ENCODE measurements at regions not wholly inside any gene's neighbourhood (a gene's known extent, or its start where the extent isn't known, plus 50 kb on each side); places are given as distances from the start of the nearest gene placed in this dataset.

DNA sequence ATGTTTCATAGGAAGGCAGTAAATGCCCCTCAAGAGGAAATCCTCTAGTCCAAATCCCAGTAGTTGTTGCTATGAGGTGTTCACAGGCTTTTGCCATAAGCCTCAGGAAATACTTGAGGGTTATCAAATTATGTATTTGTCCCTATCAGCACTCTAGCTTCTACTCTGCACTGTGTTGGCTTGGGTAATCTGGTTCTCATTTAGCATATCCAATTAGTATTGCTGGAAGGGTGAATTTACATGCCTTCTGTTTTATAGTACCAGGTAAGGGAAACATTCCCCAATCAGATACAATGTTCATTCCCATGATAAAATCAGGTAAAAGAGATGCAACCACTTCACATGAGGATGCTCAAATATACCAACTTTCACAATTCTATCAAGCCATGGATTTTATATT lies 211.2 kb downstream of the S1PR1 start:
- no peak overlapping the region for H2AFZ ChIP-seq (ENCODE audit: low read length)
- H2BK12ac ChIP-seq (ENCODE audit: low read depth, low read length), result no peak overlapping the region
- no peak for FAIRE-seq
- H2BK15ac ChIP-seq (ENCODE audit: low read length), result no peak overlapping the region
- H2BK20ac ChIP-seq (ENCODE audit: low read length), result no peak overlapping the region
- no peak overlapping the region for H3K4ac ChIP-seq (replicated peaks; ENCODE audit: insufficient read length, low read depth, low read length)
- H3K27me3 ChIP-seq (replicated peaks in 1 of 4; ENCODE audit: control insufficient read depth in 3 of 4, extremely low read depth in 1 of 4, insufficient read depth in 3 of 4, low read length in 3 of 4), result no peaks in the 10 kb centered on the region
- ChIA-PET POLR2A (ENCODE audit: partially characterized antibody) (no interaction called here), CTCF (ENCODE audit: partially characterized antibody) (interaction anchor here (1.0 kb wide), 1 partner anchor 8 kb away, joined by 3 read pairs; no protein-coding TSS in a partner anchor)
- no peaks in the 10 kb centered on the region for H4K20me1 ChIP-seq (replicated peaks in 1 of 2; ENCODE audit: control insufficient read depth in 1 of 2, insufficient read depth in 2 of 2, low read length in 2 of 2)
- no peak overlapping the region for H3K14ac ChIP-seq (ENCODE audit: insufficient read length)
- no peak overlapping the region for H4K8ac ChIP-seq (ENCODE audit: extremely low read depth, insufficient read depth, low read length)
- H3K79me1 ChIP-seq (ENCODE audit: low read depth, low read length), result no peaks in the 10 kb centered on the region
- no peaks in the 10 kb centered on the region for H3K79me2 ChIP-seq (ENCODE audit: control insufficient read depth in 1 of 2, insufficient read depth in 2 of 2, low read length in 2 of 2)
- no peak overlapping the region for H3K9ac ChIP-seq (replicated peaks in 1 of 4; ENCODE audit: extremely low read depth in 1 of 4, low read depth in 3 of 4, low read length in 3 of 4)
- no peak overlapping the region for H4K5ac ChIP-seq (ENCODE audit: insufficient read length, low read depth, low read length)
- H3K23ac ChIP-seq (ENCODE audit: insufficient read length), result no peak overlapping the region
- H4K91ac ChIP-seq (replicated peaks; ENCODE audit: insufficient read length, low read length), result no peak overlapping the region
- H3K9me3 ChIP-seq (ENCODE audit: insufficient read depth in 2 of 2, low read depth in 1 of 2, low read length in 1 of 2), result no peaks in the 10 kb centered on the region
- no peaks in the 10 kb centered on the region for H3K23me2 ChIP-seq (ENCODE audit: low read depth, low read length)
- no peaks in the 10 kb centered on the region for H3K36me3 ChIP-seq (ENCODE audit: control insufficient read depth in 2 of 4, insufficient read depth in 4 of 4, low read length in 3 of 4)
- DNase-seq (ENCODE audit: low read depth in 1 of 2, low spot score in 2 of 2), result no peak
- no peak overlapping the region for H2BK120ac ChIP-seq (replicated peaks; ENCODE audit: low read depth, low read length)
- no peak overlapping the region for H3K27ac ChIP-seq (ENCODE audit: low read depth, low read length)
- no peak overlapping the region for H2AK5ac ChIP-seq (ENCODE audit: low read depth, low read length)
- H3K4me2 ChIP-seq (ENCODE audit: insufficient read depth in 1 of 2, low read depth in 2 of 2, low read length in 2 of 2), result no peak overlapping the region
- no peak overlapping the region for H3K18ac ChIP-seq (ENCODE audit: extremely low read depth, low read length)
- no peak overlapping the region for H3K4me3 ChIP-seq (ENCODE audit: extremely low read depth in 1 of 4, insufficient read depth in 2 of 4, low read depth in 3 of 4, low read length in 4 of 4)
- H3K56ac ChIP-seq (replicated peaks; ENCODE audit: insufficient read length, low read depth, low read length), result no peak overlapping the region
- no peaks in the 10 kb centered on the region; a peak in 1 of 7 replicates for H3K4me1 ChIP-seq (replicated peaks in 1 of 4; ENCODE audit: control insufficient read depth in 3 of 4, insufficient read depth in 4 of 4, low read length in 3 of 4)
- H2BK5ac ChIP-seq (ENCODE audit: low read depth, low read length), result no peak overlapping the region
- TF ChIP-seq EGR1 (IDR thresholded peaks at IDR 0.05; ENCODE audit: borderline replicate concordance, low read depth, low read length), result no peak
- TF ChIP-seq, protein P1, sequence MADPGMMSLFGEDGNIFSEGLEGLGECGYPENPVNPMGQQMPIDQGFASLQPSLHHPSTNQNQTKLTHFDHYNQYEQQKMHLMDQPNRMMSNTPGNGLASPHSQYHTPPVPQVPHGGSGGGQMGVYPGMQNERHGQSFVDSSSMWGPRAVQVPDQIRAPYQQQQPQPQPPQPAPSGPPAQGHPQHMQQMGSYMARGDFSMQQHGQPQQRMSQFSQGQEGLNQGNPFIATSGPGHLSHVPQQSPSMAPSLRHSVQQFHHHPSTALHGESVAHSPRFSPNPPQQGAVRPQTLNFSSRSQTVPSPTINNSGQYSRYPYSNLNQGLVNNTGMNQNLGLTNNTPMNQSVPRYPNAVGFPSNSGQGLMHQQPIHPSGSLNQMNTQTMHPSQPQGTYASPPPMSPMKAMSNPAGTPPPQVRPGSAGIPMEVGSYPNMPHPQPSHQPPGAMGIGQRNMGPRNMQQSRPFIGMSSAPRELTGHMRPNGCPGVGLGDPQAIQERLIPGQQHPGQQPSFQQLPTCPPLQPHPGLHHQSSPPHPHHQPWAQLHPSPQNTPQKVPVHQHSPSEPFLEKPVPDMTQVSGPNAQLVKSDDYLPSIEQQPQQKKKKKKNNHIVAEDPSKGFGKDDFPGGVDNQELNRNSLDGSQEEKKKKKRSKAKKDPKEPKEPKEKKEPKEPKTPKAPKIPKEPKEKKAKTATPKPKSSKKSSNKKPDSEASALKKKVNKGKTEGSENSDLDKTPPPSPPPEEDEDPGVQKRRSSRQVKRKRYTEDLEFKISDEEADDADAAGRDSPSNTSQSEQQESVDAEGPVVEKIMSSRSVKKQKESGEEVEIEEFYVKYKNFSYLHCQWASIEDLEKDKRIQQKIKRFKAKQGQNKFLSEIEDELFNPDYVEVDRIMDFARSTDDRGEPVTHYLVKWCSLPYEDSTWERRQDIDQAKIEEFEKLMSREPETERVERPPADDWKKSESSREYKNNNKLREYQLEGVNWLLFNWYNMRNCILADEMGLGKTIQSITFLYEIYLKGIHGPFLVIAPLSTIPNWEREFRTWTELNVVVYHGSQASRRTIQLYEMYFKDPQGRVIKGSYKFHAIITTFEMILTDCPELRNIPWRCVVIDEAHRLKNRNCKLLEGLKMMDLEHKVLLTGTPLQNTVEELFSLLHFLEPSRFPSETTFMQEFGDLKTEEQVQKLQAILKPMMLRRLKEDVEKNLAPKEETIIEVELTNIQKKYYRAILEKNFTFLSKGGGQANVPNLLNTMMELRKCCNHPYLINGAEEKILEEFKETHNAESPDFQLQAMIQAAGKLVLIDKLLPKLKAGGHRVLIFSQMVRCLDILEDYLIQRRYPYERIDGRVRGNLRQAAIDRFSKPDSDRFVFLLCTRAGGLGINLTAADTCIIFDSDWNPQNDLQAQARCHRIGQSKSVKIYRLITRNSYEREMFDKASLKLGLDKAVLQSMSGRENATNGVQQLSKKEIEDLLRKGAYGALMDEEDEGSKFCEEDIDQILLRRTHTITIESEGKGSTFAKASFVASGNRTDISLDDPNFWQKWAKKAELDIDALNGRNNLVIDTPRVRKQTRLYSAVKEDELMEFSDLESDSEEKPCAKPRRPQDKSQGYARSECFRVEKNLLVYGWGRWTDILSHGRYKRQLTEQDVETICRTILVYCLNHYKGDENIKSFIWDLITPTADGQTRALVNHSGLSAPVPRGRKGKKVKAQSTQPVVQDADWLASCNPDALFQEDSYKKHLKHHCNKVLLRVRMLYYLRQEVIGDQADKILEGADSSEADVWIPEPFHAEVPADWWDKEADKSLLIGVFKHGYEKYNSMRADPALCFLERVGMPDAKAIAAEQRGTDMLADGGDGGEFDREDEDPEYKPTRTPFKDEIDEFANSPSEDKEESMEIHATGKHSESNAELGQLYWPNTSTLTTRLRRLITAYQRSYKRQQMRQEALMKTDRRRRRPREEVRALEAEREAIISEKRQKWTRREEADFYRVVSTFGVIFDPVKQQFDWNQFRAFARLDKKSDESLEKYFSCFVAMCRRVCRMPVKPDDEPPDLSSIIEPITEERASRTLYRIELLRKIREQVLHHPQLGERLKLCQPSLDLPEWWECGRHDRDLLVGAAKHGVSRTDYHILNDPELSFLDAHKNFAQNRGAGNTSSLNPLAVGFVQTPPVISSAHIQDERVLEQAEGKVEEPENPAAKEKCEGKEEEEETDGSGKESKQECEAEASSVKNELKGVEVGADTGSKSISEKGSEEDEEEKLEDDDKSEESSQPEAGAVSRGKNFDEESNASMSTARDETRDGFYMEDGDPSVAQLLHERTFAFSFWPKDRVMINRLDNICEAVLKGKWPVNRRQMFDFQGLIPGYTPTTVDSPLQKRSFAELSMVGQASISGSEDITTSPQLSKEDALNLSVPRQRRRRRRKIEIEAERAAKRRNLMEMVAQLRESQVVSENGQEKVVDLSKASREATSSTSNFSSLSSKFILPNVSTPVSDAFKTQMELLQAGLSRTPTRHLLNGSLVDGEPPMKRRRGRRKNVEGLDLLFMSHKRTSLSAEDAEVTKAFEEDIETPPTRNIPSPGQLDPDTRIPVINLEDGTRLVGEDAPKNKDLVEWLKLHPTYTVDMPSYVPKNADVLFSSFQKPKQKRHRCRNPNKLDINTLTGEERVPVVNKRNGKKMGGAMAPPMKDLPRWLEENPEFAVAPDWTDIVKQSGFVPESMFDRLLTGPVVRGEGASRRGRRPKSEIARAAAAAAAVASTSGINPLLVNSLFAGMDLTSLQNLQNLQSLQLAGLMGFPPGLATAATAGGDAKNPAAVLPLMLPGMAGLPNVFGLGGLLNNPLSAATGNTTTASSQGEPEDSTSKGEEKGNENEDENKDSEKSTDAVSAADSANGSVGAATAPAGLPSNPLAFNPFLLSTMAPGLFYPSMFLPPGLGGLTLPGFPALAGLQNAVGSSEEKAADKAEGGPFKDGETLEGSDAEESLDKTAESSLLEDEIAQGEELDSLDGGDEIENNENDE (IDR thresholded peaks at IDR 0.05; ENCODE audit: insufficient replicate concordance, low read length), result no peak
